HT1080 (cell line): ENCODE measurements at regions not wholly inside any gene's neighbourhood (a gene's known extent, or its start where the extent isn't known, plus 50 kb on each side); places are given as distances from the start of the nearest gene placed in this dataset.
"Not testable (repeated sequence)": the region's sequence is repeated elsewhere in the genome, so short reads cannot be mapped to it uniquely, and the experiment has no call there.

Experiments used
- DNase-seq: peaks from one replicate; pipeline ENCODE4 v3.0.0-alpha.2; 2015; ENCODE audit warnings: low read depth

DNA sequence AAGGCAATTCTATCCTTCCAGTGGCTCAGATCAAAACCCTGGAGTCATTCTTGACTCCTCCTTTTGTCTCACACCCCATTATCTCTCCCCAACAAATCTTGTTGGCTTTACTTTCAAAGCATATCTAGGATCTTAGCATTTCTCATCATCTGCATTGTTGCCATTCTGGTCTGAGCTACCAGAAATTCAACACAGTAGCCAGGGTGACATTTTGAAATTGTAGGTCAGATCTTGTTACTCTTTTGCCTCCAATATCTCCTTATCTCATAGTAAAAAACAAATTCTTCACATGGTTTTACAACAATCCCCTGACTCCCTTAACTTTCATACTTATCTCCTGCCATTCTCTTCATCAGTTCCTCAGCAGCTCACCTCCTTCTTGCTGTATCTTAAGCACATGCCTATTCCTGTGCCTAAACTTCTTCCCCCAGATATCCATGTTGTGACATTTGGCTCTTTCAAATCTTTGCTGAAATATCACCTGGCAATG, 115.8 kb downstream of the KLF5 start:
- no peak for DNase-seq

- DNase-seq: no peak
Observed at GRCh38 chr13:73173279-73173811, 114.5 kb downstream of the KLF5 start.

GRCh38 chr13:73171926-73172325, 113.1 kb downstream of the KLF5 start:
- DNase-seq: peak; percentile 65

DNA sequence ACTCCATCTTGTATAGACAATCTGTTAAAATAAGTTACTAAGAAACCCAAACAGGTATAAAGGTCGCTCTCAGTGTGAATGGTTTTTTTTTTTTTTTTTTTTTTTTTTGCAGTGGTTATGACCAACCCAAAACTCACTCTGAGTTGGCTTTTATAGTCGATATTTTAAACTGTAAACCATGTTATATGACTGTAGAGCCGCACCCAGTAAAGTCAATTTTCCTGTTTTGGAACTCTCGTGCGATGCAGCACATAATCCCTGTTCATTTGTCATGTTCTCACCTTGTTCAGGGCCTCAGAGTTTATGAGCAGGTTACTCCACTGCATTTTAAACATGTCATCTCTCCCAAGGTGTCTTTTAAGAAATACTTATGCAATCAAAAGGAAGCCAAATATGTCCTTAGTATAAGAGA, 112.5 kb downstream of the KLF5 start:
- DNase-seq: no peak

- DNase-seq: no peak
Observed at GRCh38 chr13:73169971-73170370, 111.2 kb downstream of the KLF5 start.

- DNase-seq: no peak
Observed at GRCh38 chr13:73168953-73169401, 110.2 kb downstream of the KLF5 start.

DNA sequence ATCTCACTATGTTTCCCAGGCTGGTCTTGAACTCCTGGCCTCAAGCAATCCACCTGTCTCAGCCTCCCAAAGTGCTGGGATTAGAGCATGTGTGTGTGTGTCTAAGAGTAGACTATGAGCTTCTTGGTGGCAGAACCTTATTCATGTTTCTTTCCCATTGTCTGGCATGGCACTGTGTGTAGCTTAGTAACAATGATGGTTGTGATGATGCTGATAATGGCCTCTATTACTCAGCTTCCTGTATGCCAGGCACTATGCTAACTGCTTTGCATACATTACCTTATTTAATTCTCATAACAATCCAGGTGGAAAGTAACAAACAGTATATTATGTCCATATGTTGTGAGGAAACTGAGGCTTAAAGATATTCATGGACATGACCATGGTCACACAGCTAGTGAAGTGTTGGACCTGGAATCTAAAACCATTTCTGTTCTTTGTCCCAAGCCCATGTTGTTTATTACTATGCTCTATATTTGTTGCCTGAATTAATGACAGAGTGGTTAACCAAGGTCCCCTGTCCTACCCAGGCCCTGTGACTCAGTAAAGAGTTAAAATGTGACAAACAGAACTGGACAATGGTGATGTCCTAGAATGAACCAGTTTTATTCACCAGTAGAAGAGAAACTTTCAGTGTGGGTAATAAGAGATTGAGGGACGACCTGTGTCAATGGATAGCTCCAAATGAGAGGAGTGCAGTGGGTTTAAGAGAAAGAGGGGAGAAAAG, 109.6 kb downstream of the KLF5 start:
- DNase-seq: peak; percentile 71

DNA sequence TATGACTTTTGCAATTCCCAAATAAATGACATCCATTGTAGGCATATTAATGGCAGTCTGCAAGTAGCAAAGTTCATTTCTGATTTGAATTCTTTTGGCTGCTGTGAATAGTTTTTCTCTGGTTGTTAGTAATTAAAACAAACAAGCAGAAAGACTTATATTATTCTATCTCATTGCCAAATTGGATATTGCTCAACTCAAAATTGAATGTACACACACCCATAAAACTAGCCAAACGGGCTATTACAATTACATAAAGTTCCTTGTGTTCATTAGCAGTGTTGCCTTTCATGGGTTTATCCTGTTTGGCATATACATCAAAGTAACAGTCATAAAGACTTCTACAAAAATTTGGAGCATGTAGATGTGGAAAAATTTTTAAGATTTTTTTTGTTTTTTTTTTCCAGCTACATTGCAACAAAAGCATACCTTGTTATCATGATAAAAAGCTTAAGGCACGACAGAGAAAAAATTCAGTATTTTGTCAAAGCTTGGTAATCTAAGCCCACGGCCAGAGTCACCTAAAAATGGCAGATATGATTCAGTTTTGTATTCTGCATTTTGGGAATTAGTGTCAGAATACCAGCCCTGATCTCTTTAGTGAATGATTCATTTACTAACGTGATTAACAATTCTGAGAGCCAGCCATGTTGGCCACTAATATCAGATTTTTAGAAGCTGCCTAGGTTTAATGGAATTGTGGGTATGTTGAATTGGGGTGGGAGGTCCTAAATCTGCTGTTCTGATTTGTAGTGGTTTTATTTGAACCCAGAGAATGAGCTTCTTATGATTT, 108.4 kb downstream of the KLF5 start:
- DNase-seq: no peak

DNA sequence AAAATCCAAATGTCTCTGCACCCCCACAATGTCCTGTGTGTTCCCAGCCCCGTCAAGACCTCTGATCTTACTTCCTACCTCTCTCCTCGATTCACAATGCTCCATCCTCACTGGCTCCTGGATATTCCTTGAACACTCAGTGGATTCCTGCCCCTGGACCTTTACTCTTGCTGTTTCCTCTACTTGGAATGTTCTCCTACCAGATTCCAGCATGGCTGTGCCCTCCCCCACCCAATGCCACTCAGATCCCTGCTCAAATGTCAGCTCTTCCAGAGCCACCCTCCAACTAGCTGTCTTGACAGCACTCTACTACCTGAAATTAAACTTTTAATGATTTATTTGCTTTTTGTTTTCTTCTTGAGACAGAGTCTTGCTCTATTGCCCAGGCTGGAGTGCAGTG, 107.4 kb downstream of the KLF5 start:
- DNase-seq: no peak

GRCh38 chr13:73162912-73163911, 104.4 kb downstream of the KLF5 start:
- DNase-seq: peak; percentile 43

GRCh38 chr13:73160371-73161031, 101.7 kb downstream of the KLF5 start:
- not testable (repeated sequence) for DNase-seq

- peak; percentile 74 for DNase-seq
Observed at GRCh38 chr13:73158851-73159250, 100.0 kb downstream of the KLF5 start.

- no peak for DNase-seq
Observed at GRCh38 chr13:73157031-73157430, 98.2 kb downstream of the KLF5 start.

- DNase-seq: no peak
Observed at GRCh38 chr13:73146707-73147106, 87.9 kb downstream of the KLF5 start.

- no peak for DNase-seq
Observed at GRCh38 chr13:73142071-73142470, 83.3 kb downstream of the KLF5 start.

GRCh38 chr13:73141292-73141771, 82.5 kb downstream of the KLF5 start:
- no peak for DNase-seq

GRCh38 chr13:73140801-73141200, 82.0 kb downstream of the KLF5 start:
- no peak for DNase-seq

DNA sequence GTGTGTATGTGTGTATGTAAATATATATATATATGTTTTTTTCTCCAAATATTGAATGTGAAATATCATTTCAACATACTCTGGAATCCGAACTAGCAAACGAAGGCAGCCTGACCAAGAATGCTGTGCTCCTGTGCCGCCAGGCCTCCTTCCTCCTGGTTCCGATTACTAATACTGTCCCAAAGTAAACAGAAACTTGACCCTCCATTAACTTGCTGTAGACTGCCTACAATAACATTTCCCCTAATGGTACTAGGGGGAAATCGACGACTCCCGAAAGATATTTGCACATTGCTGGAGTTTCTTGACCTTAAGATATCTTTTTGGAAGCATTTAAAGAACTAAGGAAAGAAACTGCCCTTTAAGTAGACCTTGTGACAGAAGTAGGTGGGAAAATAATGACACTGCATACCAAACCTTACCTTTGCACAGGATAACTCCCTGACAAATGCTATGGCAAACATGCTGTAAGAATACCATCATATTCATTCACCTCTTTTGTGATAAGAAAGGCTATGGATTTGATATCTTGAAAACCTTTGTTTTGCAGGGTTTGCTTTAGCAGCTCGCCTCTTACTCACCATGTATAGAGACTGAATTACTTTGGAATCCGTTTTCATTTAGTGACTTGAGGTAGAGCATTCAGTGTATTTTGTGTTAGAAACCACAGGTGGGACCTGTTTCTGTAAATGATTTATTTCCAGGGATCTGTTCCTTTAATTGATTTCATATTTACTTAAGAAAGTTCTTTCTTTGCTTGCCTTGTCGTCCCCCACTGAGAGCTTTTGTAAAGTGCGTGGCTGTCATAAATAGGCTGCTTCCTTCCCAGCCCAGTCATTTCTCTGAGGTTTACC, 80.1 kb downstream of the KLF5 start:
- DNase-seq: peak; percentile 28

GRCh38 chr13:73138276-73138637, 79.5 kb downstream of the KLF5 start:
- DNase-seq: peak; percentile 15
